ENCODE measurements at regions not wholly inside any gene's neighbourhood (a gene's known extent, or its start where the extent isn't known, plus 50 kb on each side); places are given as distances from the start of the nearest gene placed in this dataset.

DNA sequence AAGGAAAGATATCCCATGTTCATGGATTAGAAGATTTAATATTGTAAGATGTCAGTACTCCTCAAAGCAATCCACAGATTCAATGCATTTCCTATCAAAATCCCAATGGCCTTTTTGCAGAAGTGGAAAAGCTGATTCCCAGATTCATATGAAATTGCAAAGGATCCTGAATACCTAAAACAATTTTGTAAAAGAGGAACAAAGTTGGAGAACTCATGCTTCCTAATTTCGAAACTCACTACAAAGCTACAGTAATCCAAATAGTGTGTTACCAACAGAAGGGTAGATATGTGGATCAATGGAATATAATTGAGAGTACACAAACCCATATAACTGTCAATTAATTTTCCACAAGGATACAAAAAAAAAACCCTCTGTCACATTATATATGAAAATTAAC is 154.3 kb upstream of the ZNF618 start:
- Histone ChIP-seq H3K9me3 (ENCODE audit: insufficient read depth, low read depth, low read length) (no peaks in the 10 kb centered on the region), H3K79me2 (ENCODE audit: insufficient read depth, low read length) (no peaks in the 10 kb centered on the region), H3K4me3 (ENCODE audit: low read length, poor library complexity, severe bottlenecking) (no peak overlapping the region), H3K4me2 (ENCODE audit: low read depth, low read length, poor library complexity, severe bottlenecking) (no peak overlapping the region), H3K27me3 (ENCODE audit: insufficient read depth, low read length, poor library complexity, severe bottlenecking) (no peaks in the 10 kb centered on the region), H3K4me1 (ENCODE audit: insufficient read depth, low read length, poor library complexity, severe bottlenecking) (no peaks in the 10 kb centered on the region), H2AFZ (ENCODE audit: low read length) (no peak overlapping the region), H3K9me2 (replicated peaks; ENCODE audit: low read depth, low read length) (no peaks in the 10 kb centered on the region), H3K9ac (ENCODE audit: low read depth, low read length, poor library complexity, severe bottlenecking) (no peak overlapping the region), H3K36me3 (ENCODE audit: insufficient read depth, low read length) (no peaks in the 10 kb centered on the region), H4K20me1 (ENCODE audit: insufficient read depth, low read length, poor library complexity, severe bottlenecking) (no peaks in the 10 kb centered on the region), H3F3A (ENCODE audit: low read depth) (no peaks in the 10 kb centered on the region)
- TF ChIP-seq, protein P1, sequence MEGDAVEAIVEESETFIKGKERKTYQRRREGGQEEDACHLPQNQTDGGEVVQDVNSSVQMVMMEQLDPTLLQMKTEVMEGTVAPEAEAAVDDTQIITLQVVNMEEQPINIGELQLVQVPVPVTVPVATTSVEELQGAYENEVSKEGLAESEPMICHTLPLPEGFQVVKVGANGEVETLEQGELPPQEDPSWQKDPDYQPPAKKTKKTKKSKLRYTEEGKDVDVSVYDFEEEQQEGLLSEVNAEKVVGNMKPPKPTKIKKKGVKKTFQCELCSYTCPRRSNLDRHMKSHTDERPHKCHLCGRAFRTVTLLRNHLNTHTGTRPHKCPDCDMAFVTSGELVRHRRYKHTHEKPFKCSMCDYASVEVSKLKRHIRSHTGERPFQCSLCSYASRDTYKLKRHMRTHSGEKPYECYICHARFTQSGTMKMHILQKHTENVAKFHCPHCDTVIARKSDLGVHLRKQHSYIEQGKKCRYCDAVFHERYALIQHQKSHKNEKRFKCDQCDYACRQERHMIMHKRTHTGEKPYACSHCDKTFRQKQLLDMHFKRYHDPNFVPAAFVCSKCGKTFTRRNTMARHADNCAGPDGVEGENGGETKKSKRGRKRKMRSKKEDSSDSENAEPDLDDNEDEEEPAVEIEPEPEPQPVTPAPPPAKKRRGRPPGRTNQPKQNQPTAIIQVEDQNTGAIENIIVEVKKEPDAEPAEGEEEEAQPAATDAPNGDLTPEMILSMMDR (conservative IDR thresholded peaks at IDR 0.05; ENCODE audit: low read length) = no peak
- no peak for TF ChIP-seq EZH2phosphoT487 (IDR thresholded peaks at IDR 0.05; ENCODE audit: borderline replicate concordance)

DNA sequence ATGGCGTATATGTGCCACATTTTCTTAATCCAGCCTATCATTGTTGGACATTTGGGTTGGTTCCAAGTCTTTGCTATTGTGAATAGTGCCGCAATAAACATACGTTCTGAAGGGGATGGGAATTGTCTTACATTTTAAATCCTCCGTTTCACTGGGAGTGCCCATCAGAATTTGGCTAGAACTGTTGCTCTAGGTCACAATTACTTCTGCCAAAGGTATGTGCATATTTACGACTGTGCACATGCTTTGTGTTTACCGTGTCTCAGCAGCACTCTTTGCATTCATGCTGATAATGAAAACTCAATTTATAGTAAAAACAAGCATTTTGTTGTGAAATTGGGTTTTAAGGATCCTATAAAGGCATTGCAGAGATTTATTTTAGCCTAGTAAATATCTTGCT is 151.9 kb upstream of the ZNF618 start:
- Histone ChIP-seq H2AFZ (ENCODE audit: low read length) (no peak overlapping the region), H3F3A (ENCODE audit: low read depth) (no peaks in the 10 kb centered on the region), H3K27me3 (ENCODE audit: insufficient read depth, low read length, poor library complexity, severe bottlenecking) (no peaks in the 10 kb centered on the region), H4K20me1 (ENCODE audit: insufficient read depth, low read length, poor library complexity, severe bottlenecking) (no peaks in the 10 kb centered on the region), H3K4me2 (ENCODE audit: low read depth, low read length, poor library complexity, severe bottlenecking) (no peak overlapping the region), H3K36me3 (ENCODE audit: insufficient read depth, low read length) (no peaks in the 10 kb centered on the region), H3K9ac (ENCODE audit: low read depth, low read length, poor library complexity, severe bottlenecking) (no peak overlapping the region), H3K9me2 (replicated peaks; ENCODE audit: low read depth, low read length) (no peaks in the 10 kb centered on the region), H3K9me3 (ENCODE audit: insufficient read depth, low read depth, low read length) (no peaks in the 10 kb centered on the region), H3K79me2 (ENCODE audit: insufficient read depth, low read length) (no peaks in the 10 kb centered on the region), H3K4me3 (ENCODE audit: low read length, poor library complexity, severe bottlenecking) (no peak overlapping the region), H3K4me1 (ENCODE audit: insufficient read depth, low read length, poor library complexity, severe bottlenecking) (no peaks in the 10 kb centered on the region)
- no peak for TF ChIP-seq EZH2phosphoT487 (IDR thresholded peaks at IDR 0.05; ENCODE audit: borderline replicate concordance)
- TF ChIP-seq, protein P1 (conservative IDR thresholded peaks at IDR 0.05; ENCODE audit: low read length) = no peak

DNA sequence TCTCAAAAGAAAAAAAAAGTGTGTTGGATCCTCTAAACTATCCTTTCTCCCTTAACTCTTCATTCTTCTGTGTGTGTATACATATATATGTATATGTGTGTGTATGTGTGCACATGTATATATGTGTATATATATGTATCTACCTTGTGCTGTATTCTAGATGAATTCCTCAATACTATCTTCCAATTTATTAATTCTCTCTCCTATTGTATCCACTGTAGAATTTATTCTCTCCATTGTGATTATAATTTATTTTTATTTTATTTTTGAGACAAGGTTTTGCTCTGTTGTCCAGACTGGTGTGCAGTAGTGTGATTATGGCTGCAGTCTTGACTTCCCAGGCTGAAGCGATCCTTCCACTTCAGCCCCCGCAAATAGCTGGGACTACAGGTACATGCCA is 147.1 kb upstream of the ZNF618 start:
- no peaks in the 10 kb centered on the region for H3K4me1 ChIP-seq (ENCODE audit: insufficient read depth, low read length, poor library complexity, severe bottlenecking)
- no peaks in the 10 kb centered on the region for H4K20me1 ChIP-seq (ENCODE audit: insufficient read depth, low read length, poor library complexity, severe bottlenecking)
- H3K9me2 ChIP-seq (replicated peaks; ENCODE audit: low read depth, low read length) = no peaks in the 10 kb centered on the region
- H3F3A ChIP-seq (ENCODE audit: low read depth) = no peaks in the 10 kb centered on the region
- no peak overlapping the region for H2AFZ ChIP-seq (ENCODE audit: low read length)
- no peaks in the 10 kb centered on the region for H3K27me3 ChIP-seq (ENCODE audit: insufficient read depth, low read length, poor library complexity, severe bottlenecking)
- H3K79me2 ChIP-seq (ENCODE audit: insufficient read depth, low read length) = no peaks in the 10 kb centered on the region
- no peak for TF ChIP-seq EZH2phosphoT487 (IDR thresholded peaks at IDR 0.05; ENCODE audit: borderline replicate concordance)
- TF ChIP-seq, protein P1 (conservative IDR thresholded peaks at IDR 0.05; ENCODE audit: low read length) = no peak
- H3K4me2 ChIP-seq (ENCODE audit: low read depth, low read length, poor library complexity, severe bottlenecking) = no peak overlapping the region
- H3K9ac ChIP-seq (ENCODE audit: low read depth, low read length, poor library complexity, severe bottlenecking) = no peak overlapping the region
- H3K36me3 ChIP-seq (ENCODE audit: insufficient read depth, low read length) = no peaks in the 10 kb centered on the region
- peaks cover 8% of the 10 kb centered on the region; the same call in 1 of the 2 replicates for H3K9me3 ChIP-seq (ENCODE audit: insufficient read depth, low read depth, low read length)
- no peak overlapping the region for H3K4me3 ChIP-seq (ENCODE audit: low read length, poor library complexity, severe bottlenecking)
